ENCODE measurements at regions not wholly inside any gene's neighbourhood (a gene's known extent, or its start where the extent isn't known, plus 50 kb on each side); places are given as distances from the start of the nearest gene placed in this dataset.

GRCh38 chr4:156693557-156693956 lies 278.0 kb downstream of the PDGFC start:
- Histone ChIP-seq H3K27me3 (no peaks in the 10 kb centered on the region), H3K9me3 (no peaks in the 10 kb centered on the region), H3K27ac (replicated peaks in 1 of 4) (no peak overlapping the region), H3K4me1 (no peaks in the 10 kb centered on the region), H3K36me3 (no peaks in the 10 kb centered on the region), H3K4me3 (no peak overlapping the region)
- intact Hi-C loops (cut with DNase I): no loop called here
- TF ChIP-seq EP300 (IDR thresholded peaks at IDR 0.05): no peak
- TF ChIP-seq POLR2AphosphoS5 (IDR thresholded peaks at IDR 0.05): no peak
- TF ChIP-seq POLR2A (IDR thresholded peaks at IDR 0.05; ENCODE audit: low read depth): no peak
- no peak for TF ChIP-seq CTCF (IDR thresholded peaks at IDR 0.05)
- DNase-seq (ENCODE audit: extremely low spot score): no peak
- 55% methylated on average over 1 of the region's 1 CpG for WGBS

DNA sequence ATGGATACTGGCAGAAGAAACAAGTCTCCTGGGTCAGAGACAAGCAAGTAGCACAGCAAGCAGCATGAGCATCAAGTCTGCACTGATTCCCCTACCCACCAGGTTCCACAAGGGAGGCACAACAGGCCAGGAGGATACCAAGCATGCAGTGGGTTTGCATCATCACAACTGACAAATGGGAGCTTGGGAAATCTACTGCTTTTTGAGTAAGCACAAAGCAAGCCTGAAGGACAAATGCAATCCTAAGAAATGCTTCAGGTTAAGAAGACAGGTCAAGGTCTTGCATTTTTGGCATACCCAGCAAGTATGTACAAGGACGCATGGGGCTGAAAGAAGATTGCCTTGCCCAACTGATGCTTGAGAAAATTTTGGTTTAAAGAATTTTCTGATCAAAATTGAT lies 279.6 kb downstream of the PDGFC start:
- H3K27me3 ChIP-seq: no peaks in the 10 kb centered on the region
- TF ChIP-seq EP300 (IDR thresholded peaks at IDR 0.05): no peak
- no peak for TF ChIP-seq POLR2A (IDR thresholded peaks at IDR 0.05; ENCODE audit: low read depth)
- TF ChIP-seq POLR2AphosphoS5 (IDR thresholded peaks at IDR 0.05): no peak
- no peak for TF ChIP-seq CTCF (IDR thresholded peaks at IDR 0.05)
- intact Hi-C loops (cut with DNase I): no loop called here
- DNase-seq (ENCODE audit: extremely low spot score): no peak
- no peak overlapping the region for H3K4me3 ChIP-seq
- no peak overlapping the region for H3K27ac ChIP-seq (replicated peaks in 1 of 4)
- 94% methylated on average over 1 of the region's 1 CpG for WGBS
- no peaks in the 10 kb centered on the region for H3K4me1 ChIP-seq
- H3K9me3 ChIP-seq: no peaks in the 10 kb centered on the region
- H3K36me3 ChIP-seq: no peaks in the 10 kb centered on the region

- H3K27ac ChIP-seq (replicated peaks in 1 of 4): no peak overlapping the region
- H3K9me3 ChIP-seq: no peaks in the 10 kb centered on the region
- no peaks in the 10 kb centered on the region for H3K27me3 ChIP-seq
- TF ChIP-seq POLR2A (IDR thresholded peaks at IDR 0.05; ENCODE audit: low read depth): no peak
- TF ChIP-seq EP300 (IDR thresholded peaks at IDR 0.05): no peak
- TF ChIP-seq CTCF (IDR thresholded peaks at IDR 0.05): no peak
- DNase-seq (ENCODE audit: extremely low spot score): no peak
- no peaks in the 10 kb centered on the region for H3K36me3 ChIP-seq
- 88% methylated on average over 2 of the region's 2 CpGs for WGBS
- no peak overlapping the region for H3K4me3 ChIP-seq
- H3K4me1 ChIP-seq: no peaks in the 10 kb centered on the region
- intact Hi-C loops (cut with DNase I): no loop called here
Observed at GRCh38 chr4:156690572-156690971, 281.0 kb downstream of the PDGFC start.

GRCh38 chr4:156686120-156686519 lies 285.5 kb downstream of the PDGFC start:
- no peaks in the 10 kb centered on the region for H3K27me3 ChIP-seq

More at GRCh38 chr4:156686120-156686519, 285.5 kb downstream of the PDGFC start:
- no peaks in the 10 kb centered on the region for H3K9me3 ChIP-seq
- no peaks in the 10 kb centered on the region for H3K36me3 ChIP-seq
- TF ChIP-seq EP300 (IDR thresholded peaks at IDR 0.05) (no peak), POLR2A (IDR thresholded peaks at IDR 0.05; ENCODE audit: low read depth) (no peak), POLR2AphosphoS5 (IDR thresholded peaks at IDR 0.05) (no peak), CTCF (IDR thresholded peaks at IDR 0.05) (no peak)
- H3K4me1 ChIP-seq: no peaks in the 10 kb centered on the region
- WGBS: 58% methylated on average over 3 of the region's 3 CpGs
- H3K4me3 ChIP-seq: no peak overlapping the region
- no peak for DNase-seq (ENCODE audit: extremely low spot score)
- intact Hi-C loops (cut with DNase I): no loop called here
- H3K27ac ChIP-seq (replicated peaks in 1 of 4): no peak overlapping the region

Data from esophagus muscularis mucosa (tissue), 4 donors.